Esophagus squamous epithelium (tissue), 4 donors: ENCODE measurements at regions not wholly inside any gene's neighbourhood (a gene's known extent, or its start where the extent isn't known, plus 50 kb on each side); places are given as distances from the start of the nearest gene placed in this dataset.

Source experiments
- POLR2A ChIP-seq, 4 donors: fragments of 450-650 bp; IDR thresholded peaks; one replicate each; pipeline ENCODE4 v1.6.1; 2017; ENCODE audit warnings: antibody characterized with exemption in 4 of 4, mild to moderate bottlenecking in 4 of 4, moderate library complexity in 3 of 4
- TF ChIP-seq, protein P1 (sequence below), 6 experiments: fragments of 450-650 bp in 4 of 6; fragments of 200-600 bp in 2 of 6; sonication (generic) in 2 of 6; IDR thresholded peaks; one replicate each; pipeline ENCODE4 v1.5.1; 2016 to 2019; ENCODE audit warnings: antibody characterized with exemption in 6 of 6, mild to moderate bottlenecking in 4 of 6, moderate library complexity in 4 of 6

DNA sequence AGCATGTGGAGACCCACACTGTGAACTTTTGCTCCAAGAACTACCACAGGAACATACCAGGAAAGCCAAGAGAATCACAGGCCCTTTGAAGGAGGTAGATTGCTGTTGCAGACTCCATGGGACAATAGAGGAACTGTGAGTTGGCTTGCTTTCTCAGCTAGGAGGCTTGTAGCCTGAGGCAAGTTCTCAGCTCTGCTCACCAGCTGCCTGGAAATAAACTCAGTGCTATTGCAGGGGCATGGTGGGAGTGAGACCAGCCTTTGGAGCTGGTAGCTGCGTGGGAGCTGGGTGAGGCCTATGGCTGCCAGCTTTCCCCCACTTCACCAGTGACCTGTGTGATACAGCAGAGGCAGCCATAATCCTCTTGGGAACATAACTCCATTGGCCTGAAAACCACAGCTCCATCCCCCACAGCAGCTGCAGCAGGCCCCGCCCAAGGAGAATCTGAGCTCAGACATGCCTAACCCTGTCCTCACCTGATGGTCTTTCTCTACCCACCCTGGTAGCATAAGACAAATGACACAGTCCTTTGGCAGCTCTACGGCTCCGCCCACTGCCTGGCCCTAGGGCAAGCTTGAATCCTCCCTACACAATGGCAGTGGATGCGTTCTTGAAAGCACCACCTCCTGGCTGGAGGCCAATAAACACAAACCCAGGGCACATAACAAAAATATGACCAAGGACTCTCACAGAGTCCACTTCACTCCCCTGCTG lies 389.5 kb downstream of the KIF4B start:
- TF ChIP-seq, protein P1, sequence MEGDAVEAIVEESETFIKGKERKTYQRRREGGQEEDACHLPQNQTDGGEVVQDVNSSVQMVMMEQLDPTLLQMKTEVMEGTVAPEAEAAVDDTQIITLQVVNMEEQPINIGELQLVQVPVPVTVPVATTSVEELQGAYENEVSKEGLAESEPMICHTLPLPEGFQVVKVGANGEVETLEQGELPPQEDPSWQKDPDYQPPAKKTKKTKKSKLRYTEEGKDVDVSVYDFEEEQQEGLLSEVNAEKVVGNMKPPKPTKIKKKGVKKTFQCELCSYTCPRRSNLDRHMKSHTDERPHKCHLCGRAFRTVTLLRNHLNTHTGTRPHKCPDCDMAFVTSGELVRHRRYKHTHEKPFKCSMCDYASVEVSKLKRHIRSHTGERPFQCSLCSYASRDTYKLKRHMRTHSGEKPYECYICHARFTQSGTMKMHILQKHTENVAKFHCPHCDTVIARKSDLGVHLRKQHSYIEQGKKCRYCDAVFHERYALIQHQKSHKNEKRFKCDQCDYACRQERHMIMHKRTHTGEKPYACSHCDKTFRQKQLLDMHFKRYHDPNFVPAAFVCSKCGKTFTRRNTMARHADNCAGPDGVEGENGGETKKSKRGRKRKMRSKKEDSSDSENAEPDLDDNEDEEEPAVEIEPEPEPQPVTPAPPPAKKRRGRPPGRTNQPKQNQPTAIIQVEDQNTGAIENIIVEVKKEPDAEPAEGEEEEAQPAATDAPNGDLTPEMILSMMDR (IDR thresholded peaks at IDR 0.05), result peak in 1 of 6 experiments; percentile 6
- no peak for TF ChIP-seq POLR2A (IDR thresholded peaks at IDR 0.05)
